T-cell (primary cell): ENCODE measurements at regions not wholly inside any gene's neighbourhood (a gene's known extent, or its start where the extent isn't known, plus 50 kb on each side); places are given as distances from the start of the nearest gene placed in this dataset.

Experiments used
- ATAC-seq, 4 experiments: fragments of 200-7000 bp in 3 of 4; fragments of 150-1000 bp in 1 of 4; cut with Tn5 transposase; replicated peaks in 1 of 4; 1 replicate in 3 of 4; 2 replicates in 1 of 4; pipeline ENCODE4 v1.10.0; 2021; ENCODE audit warnings: moderate library complexity in 3 of 4, mild to moderate bottlenecking in 2 of 4, moderate number of reproducible peaks in 1 of 4
- CTCF ChIA-PET, 2 donors: fragments of 300-600 bp; sonication (Branson Sonifier 250); formaldehyde crosslinking; loops; one replicate each; lab custom pipeline; 2022; ENCODE audit warnings: antibody characterized with exemption in 2 of 2; lab: Charles Lee
- POLR2A ChIA-PET, 2 donors: fragments of 300-600 bp; sonication (Branson Sonifier 250); formaldehyde crosslinking; loops; one replicate each; lab custom pipeline; 2022; ENCODE audit warnings: antibody characterized with exemption in 2 of 2; lab: Charles Lee
- DNase-seq, 35 experiments: peaks; one replicate each; pipeline versions ENCODE4 v3.0.0 to v3.0.0-alpha.2; 2013 to 2023
- H3K27ac ChIP-seq: one replicate; pipeline ENCODE4 v1.5.1; 2013; ENCODE audit warnings: low read length
- H3K27me3 ChIP-seq, 2 experiments: replicated peaks in 1 of 2; 1 replicate in 1 of 2; 2 replicates in 1 of 2; pipeline versions ENCODE4 v1.6.1 to v1.7.0; 2013; ENCODE audit warnings: low read length in 1 of 2, mixed read lengths in 1 of 2; ENCODE audit not compliant: control insufficient read depth in 2 of 2, insufficient read depth in 2 of 2; ENCODE audit errors: extremely low read depth in 1 of 2
- H3K36me3 ChIP-seq, 2 donors: 1 replicate in 1 of 2; 2 replicates in 1 of 2; pipeline versions ENCODE4 v1.6.1 to v1.7.0; 2013; ENCODE audit warnings: low read length in 1 of 2; ENCODE audit not compliant: control insufficient read depth in 2 of 2, insufficient read depth in 1 of 2; ENCODE audit errors: extremely low read depth in 1 of 2
- H3K4me1 ChIP-seq, 2 experiments: 1 replicate in 1 of 2; 2 replicates in 1 of 2; pipeline versions ENCODE4 v1.6.1 to v1.7.0; 2013; ENCODE audit warnings: low read length in 2 of 2, mixed read lengths in 1 of 2; ENCODE audit not compliant: insufficient read depth in 2 of 2, control insufficient read depth in 1 of 2; ENCODE audit errors: extremely low read depth in 1 of 2
- H3K4me3 ChIP-seq, 2 donors: 1 replicate in 1 of 2; 2 replicates in 1 of 2; pipeline versions ENCODE4 v1.5.1 to v1.7.0; 2013; ENCODE audit warnings: mild to moderate bottlenecking in 2 of 2, low read length in 1 of 2, moderate library complexity in 1 of 2; ENCODE audit not compliant: control insufficient read depth in 1 of 2; ENCODE audit errors: extremely low read depth in 1 of 2
- H3K9me3 ChIP-seq: 2 replicates; pipeline ENCODE4 v1.7.0; 2013
- H3K27ac Mint-ChIP-seq, 2 donors: one replicate each; pipeline ENCODE4 v1.8.0; 2020 to 2021; ENCODE audit warnings: mild to moderate bottlenecking in 2 of 2, mixed read lengths in 2 of 2
- H3K27me3 Mint-ChIP-seq, 2 donors: one replicate each; pipeline ENCODE4 v1.8.0; 2021 to 2022; ENCODE audit warnings: mixed read lengths in 2 of 2
- H3K36me3 Mint-ChIP-seq: one replicate; pipeline ENCODE4 v1.8.0; 2021; ENCODE audit warnings: mixed read lengths
- H3K4me1 Mint-ChIP-seq, 3 donors: one replicate each; pipeline ENCODE4 v1.8.0; 2020 to 2022; ENCODE audit warnings: mixed read lengths in 3 of 3, mild to moderate bottlenecking in 1 of 3
- H3K4me3 Mint-ChIP-seq, 3 donors: one replicate each; pipeline ENCODE4 v1.8.0; 2020 to 2022; ENCODE audit warnings: mild to moderate bottlenecking in 3 of 3, mixed read lengths in 3 of 3, moderate library complexity in 3 of 3
- H3K9me3 Mint-ChIP-seq, 3 donors: one replicate each; pipeline ENCODE4 v1.8.0; 2020 to 2022; ENCODE audit warnings: mixed read lengths in 3 of 3
- WGBS: methylation state at CpG from one replicate; pipeline ENCODE4 v1.1.5; 2013; ENCODE audit warnings: missing lambda C conversion rate; ENCODE audit not compliant: insufficient coverage; 5-methylcytosine and 5-hydroxymethylcytosine counted together

GRCh38 chr11:127919206-127920000 is 668.0 kb downstream of the ETS1 start:
- no peak overlapping the region for H3K4me3 ChIP-seq
- ATAC-seq (no peak), DNase-seq (no peak)
- Mint-ChIP-seq H3K36me3 (no peaks in the 10 kb centered on the region), H3K4me3 (no peak overlapping the region), H3K9me3 (peaks cover 7 to 13% (median 9%) of the 10 kb centered on the region in 3 donors), H3K4me1 (no peaks in the 10 kb centered on the region), H3K27ac (no peak overlapping the region), H3K27me3 (peaks cover 16 to 39% of the 10 kb centered on the region in 2 donors)
- no peaks in the 10 kb centered on the region for H3K27me3 ChIP-seq
- no peak overlapping the region for H3K27ac ChIP-seq
- 100% methylated on average over 1 of the region's 2 CpGs for WGBS
- no peaks in the 10 kb centered on the region for H3K4me1 ChIP-seq
- ChIA-PET CTCF (no interaction called here), POLR2A (interaction anchor here in 1 of 2 donors (0.6 to 0.7 kb wide), 2 partner anchors 28 to 29 kb away, joined by 3 to 4 read pairs; no protein-coding TSS in a partner anchor)
- H3K9me3 ChIP-seq, result no peaks in the 10 kb centered on the region
- no peaks in the 10 kb centered on the region for H3K36me3 ChIP-seq

DNA sequence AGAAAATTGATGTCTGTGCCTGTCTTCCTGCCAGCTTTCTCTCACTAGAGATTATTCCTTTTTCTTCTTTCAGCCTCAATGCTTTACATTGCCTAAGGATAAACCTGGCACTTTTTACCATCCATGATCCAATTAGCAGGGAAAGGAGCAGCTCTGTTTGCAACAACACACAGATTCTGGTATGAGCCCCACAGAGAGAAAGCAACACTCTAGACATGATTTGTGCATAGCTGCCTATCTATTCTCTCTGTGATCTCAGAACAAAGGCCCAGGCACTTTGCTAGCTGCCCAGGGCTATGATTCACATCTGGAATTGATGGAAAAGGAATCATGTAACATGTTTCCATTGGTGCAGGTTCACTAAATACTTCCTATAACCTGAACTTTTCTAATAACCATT is 685.0 kb downstream of the ETS1 start:
- Mint-ChIP-seq H3K36me3 (no peaks in the 10 kb centered on the region), H3K4me1 (no peaks in the 10 kb centered on the region), H3K9me3 (peaks cover 0 to 4% (median 0%) of the 10 kb centered on the region in 3 donors), H3K4me3 (no peak overlapping the region), H3K27me3 (no peaks in the 10 kb centered on the region), H3K27ac (no peak overlapping the region)
- no peak overlapping the region for H3K4me3 ChIP-seq
- no peak overlapping the region for H3K27ac ChIP-seq
- ChIA-PET POLR2A (no interaction called here), CTCF (no interaction called here)
- ATAC-seq, result no peak
- no peaks in the 10 kb centered on the region for H3K4me1 ChIP-seq
- H3K36me3 ChIP-seq, result no peaks in the 10 kb centered on the region
- peaks cover 0 to 8% of the 10 kb centered on the region in 2 experiments for H3K27me3 ChIP-seq
- no peak for DNase-seq
- no peaks in the 10 kb centered on the region for H3K9me3 ChIP-seq

- Histone ChIP-seq H3K4me1 (no peaks in the 10 kb centered on the region), H3K9me3 (no peaks in the 10 kb centered on the region), H3K27ac (no peak overlapping the region), H3K27me3 (peaks cover 0 to 8% of the 10 kb centered on the region in 2 experiments), H3K36me3 (no peaks in the 10 kb centered on the region), H3K4me3 (no peak overlapping the region)
- no peak overlapping the region for H3K27ac Mint-ChIP-seq
- no peak overlapping the region for H3K4me3 Mint-ChIP-seq
- H3K27me3 Mint-ChIP-seq, result peaks cover 0 to 2% of the 10 kb centered on the region in 2 donors
- POLR2A ChIA-PET, result no interaction called here
- H3K36me3 Mint-ChIP-seq, result no peaks in the 10 kb centered on the region
- no peaks in the 10 kb centered on the region for H3K4me1 Mint-ChIP-seq
- 95% methylated on average over 10 of the region's 28 CpGs for WGBS
- peaks cover 0 to 4% (median 0%) of the 10 kb centered on the region in 3 donors for H3K9me3 Mint-ChIP-seq
- no peak for DNase-seq
- CTCF ChIA-PET, result interaction anchor here in 1 of 2 donors (0.6 kb wide), 1 partner anchor 1500 kb away, joined by 3 read pairs; no protein-coding TSS in a partner anchor
- ATAC-seq, result no peak
Observed at GRCh38 chr11:127898422-127899365, 688.7 kb downstream of the ETS1 start.

DNA sequence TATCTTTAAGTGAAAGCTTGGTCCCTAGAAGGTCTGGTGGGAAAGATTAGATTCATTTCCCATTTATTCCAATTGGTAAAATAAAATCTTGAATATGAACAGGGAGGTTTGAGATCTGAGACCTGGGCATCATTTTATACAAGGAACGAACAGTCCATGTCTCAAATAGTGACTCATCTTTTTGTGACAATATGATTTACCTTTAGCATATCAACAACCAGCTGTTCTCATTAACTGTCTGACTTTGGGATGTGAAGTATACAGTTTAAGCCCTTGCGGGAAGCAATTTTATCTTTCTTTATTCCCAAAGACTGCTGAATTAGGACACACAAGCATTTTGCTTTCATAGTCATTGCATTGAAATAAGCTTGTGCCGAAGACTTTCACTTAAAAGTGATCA is 691.6 kb downstream of the ETS1 start:
- DNase-seq, result no peak

GRCh38 chr11:127894316-127894715 is 693.0 kb downstream of the ETS1 start:
- peaks cover 0 to 4% (median 0%) of the 10 kb centered on the region in 3 donors for H3K9me3 Mint-ChIP-seq
- H3K27ac ChIP-seq, result no peak overlapping the region
- H3K4me3 Mint-ChIP-seq, result no peak overlapping the region
- H3K4me3 ChIP-seq, result no peak overlapping the region
- CTCF ChIA-PET, result no interaction called here
- DNase-seq, result no peak
- no peak overlapping the region for H3K27ac Mint-ChIP-seq
- H3K27me3 ChIP-seq, result peaks cover 0 to 8% of the 10 kb centered on the region in 2 experiments
- H3K36me3 Mint-ChIP-seq, result no peaks in the 10 kb centered on the region
- POLR2A ChIA-PET, result no interaction called here
- H3K9me3 ChIP-seq, result no peaks in the 10 kb centered on the region
- WGBS, result no CpG with 5 or more reads among the region's 2 CpGs
- no peak for ATAC-seq
- no peaks in the 10 kb centered on the region for H3K4me1 ChIP-seq
- H3K4me1 Mint-ChIP-seq, result no peaks in the 10 kb centered on the region
- peaks cover 12 to 20% of the 10 kb centered on the region in 2 donors for H3K27me3 Mint-ChIP-seq
- H3K36me3 ChIP-seq, result no peaks in the 10 kb centered on the region

More for the DNA sequence above, 691.6 kb downstream of the ETS1 start:
- H3K27ac Mint-ChIP-seq, result no peak overlapping the region
- H3K4me3 ChIP-seq, result no peak overlapping the region
- H3K36me3 ChIP-seq, result no peaks in the 10 kb centered on the region
- H3K9me3 ChIP-seq, result no peaks in the 10 kb centered on the region
- peaks cover 0 to 4% (median 0%) of the 10 kb centered on the region in 3 donors for H3K9me3 Mint-ChIP-seq
- no peaks in the 10 kb centered on the region for H3K4me1 Mint-ChIP-seq
- CTCF ChIA-PET, result no interaction called here
- H3K4me3 Mint-ChIP-seq, result no peak overlapping the region
- no peaks in the 10 kb centered on the region for H3K4me1 ChIP-seq
- peaks cover 10 to 11% of the 10 kb centered on the region in 2 donors for H3K27me3 Mint-ChIP-seq
- ATAC-seq, result no peak
- no CpG with 5 or more reads among the region's 3 CpGs for WGBS
- H3K27ac ChIP-seq, result no peak overlapping the region
- peaks cover 0 to 8% of the 10 kb centered on the region in 2 experiments for H3K27me3 ChIP-seq
- POLR2A ChIA-PET, result no interaction called here
- no peaks in the 10 kb centered on the region for H3K36me3 Mint-ChIP-seq

GRCh38 chr11:127890030-127890615 is 697.2 kb downstream of the ETS1 start:
- Mint-ChIP-seq H3K36me3 (no peaks in the 10 kb centered on the region), H3K27ac (no peak overlapping the region), H3K27me3 (peaks cover 15 to 27% of the 10 kb centered on the region in 2 donors), H3K4me1 (no peaks in the 10 kb centered on the region), H3K4me3 (no peak overlapping the region), H3K9me3 (peaks cover 7 to 13% (median 8%) of the 10 kb centered on the region in 3 donors)
- ChIA-PET POLR2A (interaction anchor here in 1 of 2 donors (0.6 kb wide), 1 partner anchor 29 kb away, joined by 4 read pairs; no protein-coding TSS in a partner anchor), CTCF (no interaction called here)
- H3K27me3 ChIP-seq, result no peaks in the 10 kb centered on the region
- no peak overlapping the region for H3K27ac ChIP-seq
- H3K4me3 ChIP-seq, result no peak overlapping the region
- ATAC-seq, result no peak
- H3K36me3 ChIP-seq, result no peaks in the 10 kb centered on the region
- no peaks in the 10 kb centered on the region for H3K9me3 ChIP-seq
- no peak for DNase-seq
- H3K4me1 ChIP-seq, result no peaks in the 10 kb centered on the region
